Uterus (tissue), 2 donors: ENCODE measurements at regions not wholly inside any gene's neighbourhood (a gene's known extent, or its start where the extent isn't known, plus 50 kb on each side); places are given as distances from the start of the nearest gene placed in this dataset.

Experiments used
- CTCF ChIP-seq, 4 experiments: fragments of 200-600 bp in 2 of 4; fragments of 450-650 bp in 2 of 4; sonication (generic) in 2 of 4; IDR thresholded peaks; one replicate each; pipeline ENCODE4 v1.5.1; 2016 to 2019; ENCODE audit warnings: antibody characterized with exemption in 4 of 4, mild to moderate bottlenecking in 2 of 4, moderate library complexity in 1 of 4
- POLR2A ChIP-seq, 2 donors: fragments of 450-650 bp; IDR thresholded peaks; one replicate each; pipeline ENCODE4 v1.6.1; 2016; ENCODE audit warnings: antibody characterized with exemption in 2 of 2, mild to moderate bottlenecking in 1 of 2, moderate library complexity in 1 of 2

GRCh38 chr7:93021748-93022147 is 96.0 kb downstream of the SAMD9 start:
- TF ChIP-seq CTCF (IDR thresholded peaks at IDR 0.05) = no peak
- TF ChIP-seq POLR2A (IDR thresholded peaks at IDR 0.05) = no peak
